Smooth muscle cell (in vitro differentiated cells): ENCODE measurements at regions not wholly inside any gene's neighbourhood (a gene's known extent, or its start where the extent isn't known, plus 50 kb on each side); places are given as distances from the start of the nearest gene placed in this dataset.

Experiments
- DNase-seq: peaks from one replicate; lab custom pipeline; 2025; ENCODE audit not compliant: unreplicated experiment; lab: John Stamatoyannopoulos, UW
- H2AFZ ChIP-seq: fragments of 200-600 bp; sonication (generic); 2 replicates; pipeline ENCODE4 v1.6.0; 2016; ENCODE audit warnings: antibody characterized with exemption, low read depth, mild to moderate bottlenecking
- H3F3A ChIP-seq: fragments of 200-600 bp; sonication (generic); 2 replicates; pipeline ENCODE4 v1.6.0; 2017; ENCODE audit warnings: antibody characterized with exemption, low read depth
- H3K27ac ChIP-seq: fragments of 200-600 bp; sonication (generic); 2 replicates; pipeline ENCODE4 v1.5.1; 2016; ENCODE audit warnings: low read depth, mild to moderate bottlenecking
- H3K27me3 ChIP-seq: fragments of 200-600 bp; sonication (generic); 2 replicates; pipeline ENCODE4 v1.6.1; 2016; ENCODE audit warnings: low read depth, mild to moderate bottlenecking
- H3K36me3 ChIP-seq: fragments of 200-600 bp; sonication (generic); 2 replicates; pipeline ENCODE4 v1.5.1; 2016; ENCODE audit warnings: low read depth
- H3K4me1 ChIP-seq: fragments of 200-600 bp; sonication (generic); 2 replicates; pipeline ENCODE4 v1.5.1; 2016; ENCODE audit warnings: low read depth
- H3K4me2 ChIP-seq: fragments of 200-600 bp; sonication (generic); 2 replicates; pipeline ENCODE4 v1.6.0; 2016; ENCODE audit warnings: mild to moderate bottlenecking
- H3K4me3 ChIP-seq: fragments of 200-600 bp; sonication (generic); 2 replicates; pipeline ENCODE4 v1.5.1; 2016; ENCODE audit warnings: mild to moderate bottlenecking
- H3K79me2 ChIP-seq: fragments of 200-600 bp; sonication (generic); 2 replicates; pipeline ENCODE4 v1.6.0; 2016; ENCODE audit warnings: low read depth, mild to moderate bottlenecking
- H3K9ac ChIP-seq: fragments of 200-600 bp; sonication (generic); 2 replicates; pipeline ENCODE4 v1.6.0; 2016; ENCODE audit warnings: low read depth
- H3K9me3 ChIP-seq: fragments of 200-600 bp; sonication (generic); replicated peaks from 2 replicates; pipeline ENCODE4 v1.5.1; 2016; ENCODE audit warnings: low read depth
- H4K20me1 ChIP-seq: fragments of 200-600 bp; sonication (generic); 2 replicates; pipeline ENCODE4 v1.6.0; 2016; ENCODE audit warnings: low read depth
- CTCF ChIP-seq: fragments of 200-600 bp; sonication (generic); IDR thresholded peaks from 2 replicates; pipeline ENCODE4 v1.5.1; 2017; ENCODE audit warnings: borderline replicate concordance, mild to moderate bottlenecking, antibody characterized with exemption; ENCODE audit not compliant: insufficient read depth, poor library complexity, severe bottlenecking
- WGBS: methylation state at CpG from one replicate; pipeline ENCODE4 v1.1.7; 2016; ENCODE audit warnings: low lambda C conversion rate; 5-methylcytosine and 5-hydroxymethylcytosine counted together

GRCh38 chr12:68425998-68426397 lies 93.8 kb upstream of the MDM1 start:
- Histone ChIP-seq H3K79me2 (no peaks in the 10 kb centered on the region), H4K20me1 (no peaks in the 10 kb centered on the region), H3K9ac (peak overlapping the region; percentile 50), H3K9me3 (no peaks in the 10 kb centered on the region), H3K36me3 (no peaks in the 10 kb centered on the region), H3K4me2 (peak overlapping the region; percentile 5), H3F3A (peaks cover 21% of the 10 kb centered on the region), H3K4me3 (no peak overlapping the region), H2AFZ (peak overlapping the region; percentile 10), H3K27me3 (no peaks in the 10 kb centered on the region), H3K4me1 (peaks cover 20% of the 10 kb centered on the region), H3K27ac (peak overlapping the region; percentile 81)
- no peak for DNase-seq
- WGBS, result 53% methylated on average over 2 of the region's 2 CpGs
- no peak for TF ChIP-seq CTCF

GRCh38 chr12:68428211-68428610 lies 96.0 kb upstream of the MDM1 start:
- Histone ChIP-seq H3K79me2 (no peaks in the 10 kb centered on the region), H3K4me2 (peak overlapping the region; percentile 81), H3K27me3 (no peaks in the 10 kb centered on the region)

GRCh38 chr12:68428724-68429501 lies 96.8 kb upstream of the MDM1 start:
- H3K79me2 ChIP-seq, result no peaks in the 10 kb centered on the region
- no peaks in the 10 kb centered on the region for H3K27me3 ChIP-seq
- DNase-seq, result no peak
- H3K36me3 ChIP-seq, result no peaks in the 10 kb centered on the region
- peaks cover 17% of the 10 kb centered on the region for H3F3A ChIP-seq
- H3K9ac ChIP-seq, result peak overlapping the region; percentile 7
- no peak for TF ChIP-seq CTCF
- H3K9me3 ChIP-seq, result no peaks in the 10 kb centered on the region
- H4K20me1 ChIP-seq, result no peaks in the 10 kb centered on the region
- H3K4me1 ChIP-seq, result peaks cover 20% of the 10 kb centered on the region
- peak overlapping the region; percentile 82 for H3K27ac ChIP-seq
- no peak overlapping the region for H3K4me3 ChIP-seq
- H2AFZ ChIP-seq, result peak overlapping the region; percentile 89
- H3K4me2 ChIP-seq, result peak overlapping the region; percentile 81
- WGBS, result 40% methylated on average over 6 of the region's 6 CpGs

More at GRCh38 chr12:68428211-68428610, 96.0 kb upstream of the MDM1 start:
- peaks cover 20% of the 10 kb centered on the region for H3K4me1 ChIP-seq
- no peak for TF ChIP-seq CTCF
- H3K9me3 ChIP-seq, result no peaks in the 10 kb centered on the region
- no peaks in the 10 kb centered on the region for H4K20me1 ChIP-seq
- peak overlapping the region; percentile 7 for H3K9ac ChIP-seq
- H3F3A ChIP-seq, result peaks cover 17% of the 10 kb centered on the region
- H2AFZ ChIP-seq, result peak overlapping the region; percentile 89
- no peak overlapping the region for H3K4me3 ChIP-seq
- peak overlapping the region; percentile 82 for H3K27ac ChIP-seq
- DNase-seq, result no peak
- H3K36me3 ChIP-seq, result no peaks in the 10 kb centered on the region
- 75% methylated on average over 4 of the region's 4 CpGs for WGBS

GRCh38 chr12:68429696-68430095 lies 97.5 kb upstream of the MDM1 start:
- Histone ChIP-seq H3K4me2 (peak overlapping the region; percentile 81), H3K9ac (no peak overlapping the region), H3K79me2 (no peaks in the 10 kb centered on the region), H3K4me3 (no peak overlapping the region), H3K27me3 (no peaks in the 10 kb centered on the region), H3K27ac (peak overlapping the region; percentile 82), H3K4me1 (peaks cover 20% of the 10 kb centered on the region), H4K20me1 (no peaks in the 10 kb centered on the region), H3F3A (peaks cover 17% of the 10 kb centered on the region), H2AFZ (no peak overlapping the region), H3K36me3 (no peaks in the 10 kb centered on the region), H3K9me3 (no peaks in the 10 kb centered on the region)
- TF ChIP-seq CTCF, result no peak
- no peak for DNase-seq
- WGBS, result 77% methylated on average over 4 of the region's 4 CpGs
